GM12878 (cell line): ENCODE measurements at regions not wholly inside any gene's neighbourhood (a gene's known extent, or its start where the extent isn't known, plus 50 kb on each side); places are given as distances from the start of the nearest gene placed in this dataset.

ENCODE experiments used
- ATAC-seq: fragments of 200-7000 bp; cut with Tn5 transposase; 3 replicates; pipeline ENCODE4 v1.9.1; 2020; ENCODE audit warnings: mild to moderate bottlenecking, moderate library complexity
- BruUV-seq: library from RNA; stranded (reverse); fragments of 400-500 nt; replicated peaks from 2 replicates; lab custom pipeline; 2021; lab: Mats Ljungman, UMichigan
- CTCF ChIA-PET: fragments of 300-600 bp; sonication (Branson Sonifier 250); formaldehyde crosslinking; extraction: SDS; loops from one replicate; lab custom pipeline; 2021; ENCODE audit warnings: inconsistent platforms; lab: Yijun Ruan, JAX
- POLR2A ChIA-PET: fragments of 350-600 bp; formaldehyde crosslinking; extraction: SDS; loops from one replicate; lab custom pipeline; 2021; ENCODE audit warnings: inconsistent platforms; lab: Charles Lee
- RAD21 ChIA-PET: fragments of 300-600 bp; sonication (Branson Sonifier 250); formaldehyde crosslinking; loops from one replicate; lab custom pipeline; 2023; ENCODE audit warnings: antibody characterized with exemption; ENCODE audit not compliant: unreplicated experiment; lab: Charles Lee
- SMC1A ChIA-PET: fragments of 300-600 bp; sonication (Branson Sonifier 250); formaldehyde crosslinking; loops from one replicate; lab custom pipeline; 2023; ENCODE audit not compliant: unreplicated experiment, uncharacterized antibody; lab: Charles Lee
- DNase-seq: peaks from one replicate; pipeline ENCODE4 v3.0.0-alpha.2; 2011; ENCODE audit warnings: low read depth, low spot score
- FAIRE-seq: peaks from 3 replicates; lab custom pipeline; 2011; peaks lifted over from hg19 to GRCh38; lab: Jason Lieb, UNC
- H2AFZ ChIP-seq: 2 replicates; pipeline ENCODE4 v1.6.0; 2011; ENCODE audit warnings: low read depth, low read length, control low read depth; ENCODE audit not compliant: control insufficient read depth
- H3K27ac ChIP-seq: 2 replicates; pipeline ENCODE4 v1.5.1; 2011; ENCODE audit warnings: control low read depth; ENCODE audit not compliant: control insufficient read depth, insufficient read depth
- H3K27me3 ChIP-seq, 2 experiments: replicated peaks in 1 of 2; 2 replicates each; pipeline versions ENCODE4 v1.6.0 to v1.6.1; 2011; ENCODE audit warnings: low read length in 1 of 2; ENCODE audit not compliant: control insufficient read depth in 2 of 2, insufficient read depth in 2 of 2
- H3K36me3 ChIP-seq, 2 experiments: 2 replicates each; pipeline ENCODE4 v1.5.1; 2011; ENCODE audit warnings: low read length in 1 of 2; ENCODE audit not compliant: control insufficient read depth in 2 of 2, insufficient read depth in 2 of 2
- H3K4me1 ChIP-seq: 2 replicates; pipeline ENCODE4 v1.6.1; 2011; ENCODE audit warnings: mild to moderate bottlenecking, low read length, moderate library complexity, mixed read lengths; ENCODE audit not compliant: control insufficient read depth, insufficient read depth
- H3K4me2 ChIP-seq: 2 replicates; pipeline ENCODE4 v1.6.0; 2011; ENCODE audit warnings: control low read depth; ENCODE audit not compliant: control insufficient read depth, insufficient read depth
- H3K4me3 ChIP-seq: fragments of 200-600 bp; sonication (generic); 2 replicates; pipeline ENCODE4 v1.5.1; 2016
- H3K79me2 ChIP-seq: 2 replicates; pipeline ENCODE4 v1.6.0; 2011; ENCODE audit warnings: low read length; ENCODE audit not compliant: control insufficient read depth, insufficient read depth
- H3K9ac ChIP-seq: 2 replicates; pipeline ENCODE4 v1.8.0; 2011; ENCODE audit warnings: low read length, control low read depth, mixed read lengths; ENCODE audit not compliant: control insufficient read depth, insufficient read depth
- H3K9me3 ChIP-seq: replicated peaks from 3 replicates; pipeline ENCODE4 v1.5.1; 2011; ENCODE audit warnings: mild to moderate bottlenecking, low read length; ENCODE audit not compliant: control insufficient read depth, insufficient read depth
- H4K20me1 ChIP-seq: 2 replicates; pipeline ENCODE4 v1.6.0; 2011; ENCODE audit not compliant: control insufficient read depth, insufficient read depth
- E2F4 ChIP-seq: IDR thresholded peaks from 2 replicates; pipeline ENCODE4 v1.6.1; 2012; ENCODE audit warnings: low read depth, low read length, improper control_type of control experiment
- MEF2B ChIP-seq: fragments of 450-650 bp; IDR thresholded peaks from 2 replicates; pipeline ENCODE4 v1.6.1; 2018; ENCODE audit warnings: mild to moderate bottlenecking, moderate library complexity; ENCODE audit not compliant: partially characterized antibody, poor library complexity, severe bottlenecking
- PAX5 ChIP-seq: IDR thresholded peaks from 2 replicates; pipeline ENCODE4 v1.6.1; 2011; ENCODE audit warnings: low read depth, low read length, borderline replicate concordance
- PBX3 ChIP-seq: IDR thresholded peaks from 2 replicates; pipeline ENCODE4 v1.6.1; 2011; ENCODE audit warnings: mild to moderate bottlenecking, low read depth, low read length, moderate library complexity; ENCODE audit not compliant: insufficient replicate concordance
- TBL1XR1 ChIP-seq: IDR thresholded peaks from 2 replicates; pipeline ENCODE4 v1.6.1; 2012; ENCODE audit warnings: low read depth, low read length, improper control_type of control experiment
- WGBS: methylation state at CpG from one replicate; pipeline ENCODE4 v1.1.6; 2016; ENCODE audit warnings: low lambda C conversion rate; ENCODE audit not compliant: insufficient replicate concordance, insufficient coverage; ENCODE audit errors: missing lambda C conversion rate; 5-methylcytosine and 5-hydroxymethylcytosine counted together
- in situ Hi-C: fragments of 300-500 bp; cut with MboI; formaldehyde crosslinking; loops from 9 replicates; pipeline ENCODE4 v1.14.3; 2018; ENCODE audit warnings: mixed read lengths
- intact Hi-C: fragments of 100-400 bp; cut with micrococcal nuclease; formaldehyde crosslinking; loops from one replicate; pipeline ENCODE4 v1.14.2; 2022; ENCODE audit not compliant: unreplicated experiment

GRCh38 chr5:160485364-160485969, 63.8 kb downstream of the PTTG1 start:
- 0 out of 2 replicates have a peak overlapping the region, but pooled peaks have one; percentile 10 for H3K4me2 ChIP-seq
- H3K27me3 ChIP-seq: no peaks in the 10 kb centered on the region
- H3K27ac ChIP-seq: peak overlapping the region; percentile 28; the same call in 1 of the 2 replicates
- peaks cover 10% of the 10 kb centered on the region; the same call in 1 of the 2 replicates for H4K20me1 ChIP-seq
- SMC1A ChIA-PET: interaction anchor here (0.8 to 14.2 kb wide), 12 partner anchors 10 to 63 kb away, joined by 3 to 219 read pairs (median 3); no protein-coding TSS in a partner anchor
- intact Hi-C loops (no loop called here), in situ Hi-C loops (no loop called here)
- H3K36me3 ChIP-seq: peaks cover 11 to 44% of the 10 kb centered on the region in 2 experiments
- TF ChIP-seq MEF2B: no peak
- no peak for TF ChIP-seq E2F4
- TF ChIP-seq PAX5: no peak
- TF ChIP-seq PBX3: no peak
- TF ChIP-seq TBL1XR1: no peak
- WGBS: 94% methylated on average over 5 of the region's 5 CpGs
- H2AFZ ChIP-seq: no peak overlapping the region
- CTCF ChIA-PET: interaction anchor here (0.7 to 14.2 kb wide), 7 partner anchors 10 to 45 kb away, joined by 3 to 209 read pairs (median 4); no protein-coding TSS in a partner anchor
- RAD21 ChIA-PET: interaction anchor here (1.0 to 11.1 kb wide), 5 partner anchors 10 to 50 kb away, joined by 3 to 107 read pairs (median 4); no protein-coding TSS in a partner anchor
- ATAC-seq (0 out of 3 replicates have a peak, but pooled peaks have one; percentile 1), DNase-seq (no peak), FAIRE-seq (no peak)
- BruUV-seq: TSS peak; percentile 48
- H3K79me2 ChIP-seq: peaks cover 63% of the 10 kb centered on the region
- no peaks in the 10 kb centered on the region; the same call in 2 of the 3 replicates for H3K9me3 ChIP-seq
- no peak overlapping the region for H3K4me3 ChIP-seq
- POLR2A ChIA-PET: interaction anchor here (1.1 to 1.8 kb wide), 5 partner anchors 12 to 47 kb away, joined by 4 to 10 read pairs (median 5); no protein-coding TSS in a partner anchor
- peaks cover 21% of the 10 kb centered on the region for H3K4me1 ChIP-seq
- no peak overlapping the region for H3K9ac ChIP-seq
